WTC11 (cell line): ENCODE measurements at regions not wholly inside any gene's neighbourhood (a gene's known extent, or its start where the extent isn't known, plus 50 kb on each side); places are given as distances from the start of the nearest gene placed in this dataset.

Source experiments
- ATAC-seq: fragments of 200-7000 bp; cut with Tn5 transposase; 2 replicates; pipeline ENCODE4 v1.10.0; 2021; ENCODE audit warnings: mild to moderate bottlenecking, moderate library complexity
- CTCF ChIA-PET: fragments of 300-600 bp; sonication (Branson Sonifier 250); formaldehyde crosslinking; loops from one replicate; lab custom pipeline; 2021; ENCODE audit warnings: antibody characterized with exemption; lab: Charles Lee
- POLR2A ChIA-PET: fragments of 350-600 bp; sonication (Branson Sonifier 250); formaldehyde crosslinking; loops from one replicate; lab custom pipeline; 2021; ENCODE audit warnings: antibody characterized with exemption; lab: Charles Lee
- DNase-seq: peaks from one replicate; pipeline ENCODE4 v3.0.0; 2021; ENCODE audit warnings: low spot score
- H3K27ac Mint-ChIP-seq: 2 replicates; pipeline ENCODE4 v1.8.0; 2021; ENCODE audit warnings: mixed read lengths
- H3K27me3 Mint-ChIP-seq: 2 replicates; pipeline ENCODE4 v1.8.0; 2021; ENCODE audit warnings: low read depth, mild to moderate bottlenecking, moderate library complexity, mixed read lengths
- H3K36me3 Mint-ChIP-seq: 2 replicates; pipeline ENCODE4 v1.8.0; 2021; ENCODE audit warnings: mixed read lengths
- H3K4me1 Mint-ChIP-seq: 2 replicates; pipeline ENCODE4 v1.8.0; 2022; ENCODE audit warnings: mixed read lengths
- H3K4me3 Mint-ChIP-seq: 2 replicates; pipeline ENCODE4 v1.8.0; 2021; ENCODE audit warnings: mild to moderate bottlenecking, moderate library complexity, mixed read lengths
- H3K9me3 Mint-ChIP-seq: 2 replicates; pipeline ENCODE4 v1.8.0; 2021; ENCODE audit warnings: mixed read lengths
- ETV6 ChIP-seq: sonication (generic); formaldehyde crosslinking; IDR thresholded peaks from 2 replicates; pipeline ENCODE4 v1.8.1; 2022; ENCODE audit warnings: mild to moderate bottlenecking, missing genetic modification reagents
- FOXK1 ChIP-seq: sonication (generic); formaldehyde crosslinking; IDR thresholded peaks from 2 replicates; pipeline ENCODE4 v1.8.0; 2022; ENCODE audit warnings: mild to moderate bottlenecking, moderate library complexity, missing genetic modification reagents
- GRHL2 ChIP-seq: fragments of 250-450 bp; sonication (Bioruptor Pico); IDR thresholded peaks from 2 replicates; pipeline ENCODE4 v1.8.0; 2022; ENCODE audit warnings: mild to moderate bottlenecking, moderate library complexity; ENCODE audit not compliant: insufficient replicate concordance, severe bottlenecking
- HMGA2 ChIP-seq: fragments of 250-450 bp; sonication (Bioruptor Pico); IDR thresholded peaks from 2 replicates; pipeline ENCODE4 v1.4.0; 2021; ENCODE audit warnings: mild to moderate bottlenecking, moderate library complexity
- JAZF1 ChIP-seq: fragments of 250-450 bp; sonication (Bioruptor Pico); IDR thresholded peaks from 2 replicates; pipeline ENCODE4 v1.9.0; 2021; ENCODE audit warnings: moderate library complexity, mild to moderate bottlenecking, inconsistent platforms
- NFE2L1 ChIP-seq: sonication (generic); formaldehyde crosslinking; IDR thresholded peaks from 2 replicates; pipeline ENCODE4 v1.8.1; 2023; ENCODE audit warnings: missing genetic modification reagents
- NR2C2 ChIP-seq: sonication (generic); formaldehyde crosslinking; IDR thresholded peaks from 2 replicates; pipeline ENCODE4 v1.8.0; 2022; ENCODE audit warnings: mild to moderate bottlenecking, missing genetic modification reagents
- OVOL2 ChIP-seq: fragments of 250-450 bp; sonication (Bioruptor Pico); IDR thresholded peaks from 2 replicates; pipeline ENCODE4 v1.9.0; 2021; ENCODE audit warnings: mild to moderate bottlenecking, borderline replicate concordance
- PRRX2 ChIP-seq: fragments of 250-450 bp; sonication (Bioruptor Pico); IDR thresholded peaks from 2 replicates; pipeline ENCODE4 v1.8.0; 2021; ENCODE audit warnings: mild to moderate bottlenecking
- SMAD3 ChIP-seq: sonication (generic); formaldehyde crosslinking; IDR thresholded peaks from 2 replicates; pipeline ENCODE4 v1.8.0; 2022; ENCODE audit warnings: missing genetic modification reagents, mild to moderate bottlenecking, borderline replicate concordance
- TP53 ChIP-seq: sonication (generic); formaldehyde crosslinking; IDR thresholded peaks from 2 replicates; pipeline ENCODE4 v1.8.1; 2023; ENCODE audit warnings: mild to moderate bottlenecking, missing genetic modification reagents
- ZNF138 ChIP-seq: sonication (generic); formaldehyde crosslinking; conservative IDR thresholded peaks from 2 replicates; pipeline ENCODE4 v1.8.1; 2022; ENCODE audit warnings: mild to moderate bottlenecking, moderate library complexity, missing genetic modification reagents
- ZNF281 ChIP-seq: sonication (generic); formaldehyde crosslinking; IDR thresholded peaks from 2 replicates; pipeline ENCODE4 v1.8.0; 2023; ENCODE audit warnings: mild to moderate bottlenecking, missing genetic modification reagents
- ZNF416 ChIP-seq: fragments of 250-450 bp; sonication (Bioruptor Pico); IDR thresholded peaks from 2 replicates; pipeline ENCODE4 v1.9.0; 2021; ENCODE audit warnings: mild to moderate bottlenecking, inconsistent platforms
- TF ChIP-seq, protein P1 (sequence below): sonication (generic); formaldehyde crosslinking; IDR thresholded peaks from 2 replicates; pipeline ENCODE4 v1.8.1; 2022; ENCODE audit warnings: low read depth, mild to moderate bottlenecking, moderate library complexity, missing genetic modification reagents, borderline replicate concordance
- TF ChIP-seq, protein P2 (sequence below): sonication (generic); formaldehyde crosslinking; IDR thresholded peaks from 2 replicates; pipeline ENCODE4 v1.8.1; 2023; ENCODE audit warnings: mild to moderate bottlenecking, missing genetic modification reagents, moderate library complexity
- TF ChIP-seq, protein P3 (sequence below): sonication (generic); formaldehyde crosslinking; IDR thresholded peaks from 2 replicates; pipeline ENCODE4 v1.8.0; 2022; ENCODE audit warnings: mild to moderate bottlenecking, missing genetic modification reagents
- TF ChIP-seq, protein P4 (sequence below): sonication (generic); formaldehyde crosslinking; IDR thresholded peaks from 2 replicates; pipeline ENCODE4 v1.8.1; 2023; ENCODE audit warnings: mild to moderate bottlenecking, missing genetic modification reagents
- TF ChIP-seq, protein P5 (sequence below): sonication (generic); formaldehyde crosslinking; IDR thresholded peaks from 2 replicates; pipeline ENCODE4 v1.8.0; 2022; ENCODE audit warnings: mild to moderate bottlenecking, missing genetic modification reagents

- CTCF ChIA-PET, result interaction anchor here (2.2 to 5.1 kb wide), 5 partner anchors 12 to 361 kb away, joined by 7 to 71 read pairs (median 26); partner anchors contain the start of gene ASIC2
- no peaks in the 10 kb centered on the region for H3K36me3 Mint-ChIP-seq
- peaks cover 14% of the 10 kb centered on the region for H3K27me3 Mint-ChIP-seq
- H3K27ac Mint-ChIP-seq, result no peak overlapping the region
- POLR2A ChIA-PET, result no interaction called here
- H3K9me3 Mint-ChIP-seq, result no peaks in the 10 kb centered on the region
- ATAC-seq, result no peak
- H3K4me3 Mint-ChIP-seq, result no peak overlapping the region
- DNase-seq, result no peak
- peaks cover 4% of the 10 kb centered on the region; the same call in 1 of the 2 replicates for H3K4me1 Mint-ChIP-seq
- TF ChIP-seq FOXK1 (CRISPR knock-in tag) (no peak), TP53 (CRISPR knock-in tag) (no peak), NR2C2 (CRISPR knock-in tag) (no peak), GRHL2 (CRISPR knock-in tag) (no peak), OVOL2 (no peak), JAZF1 (CRISPR knock-in tag) (no peak), PRRX2 (CRISPR knock-in tag) (no peak), HMGA2 (CRISPR knock-in tag) (no peak), ETV6 (CRISPR knock-in tag) (no peak)
- TF ChIP-seq, protein P1, sequence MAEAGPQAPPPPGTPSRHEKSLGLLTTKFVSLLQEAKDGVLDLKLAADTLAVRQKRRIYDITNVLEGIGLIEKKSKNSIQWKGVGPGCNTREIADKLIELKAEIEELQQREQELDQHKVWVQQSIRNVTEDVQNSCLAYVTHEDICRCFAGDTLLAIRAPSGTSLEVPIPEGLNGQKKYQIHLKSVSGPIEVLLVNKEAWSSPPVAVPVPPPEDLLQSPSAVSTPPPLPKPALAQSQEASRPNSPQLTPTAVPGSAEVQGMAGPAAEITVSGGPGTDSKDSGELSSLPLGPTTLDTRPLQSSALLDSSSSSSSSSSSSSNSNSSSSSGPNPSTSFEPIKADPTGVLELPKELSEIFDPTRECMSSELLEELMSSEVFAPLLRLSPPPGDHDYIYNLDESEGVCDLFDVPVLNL, result no peak
- TF ChIP-seq, protein P2, sequence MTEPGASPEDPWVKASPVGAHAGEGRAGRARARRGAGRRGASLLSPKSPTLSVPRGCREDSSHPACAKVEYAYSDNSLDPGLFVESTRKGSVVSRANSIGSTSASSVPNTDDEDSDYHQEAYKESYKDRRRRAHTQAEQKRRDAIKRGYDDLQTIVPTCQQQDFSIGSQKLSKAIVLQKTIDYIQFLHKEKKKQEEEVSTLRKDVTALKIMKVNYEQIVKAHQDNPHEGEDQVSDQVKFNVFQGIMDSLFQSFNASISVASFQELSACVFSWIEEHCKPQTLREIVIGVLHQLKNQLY, result no peak
- TF ChIP-seq, protein P3, sequence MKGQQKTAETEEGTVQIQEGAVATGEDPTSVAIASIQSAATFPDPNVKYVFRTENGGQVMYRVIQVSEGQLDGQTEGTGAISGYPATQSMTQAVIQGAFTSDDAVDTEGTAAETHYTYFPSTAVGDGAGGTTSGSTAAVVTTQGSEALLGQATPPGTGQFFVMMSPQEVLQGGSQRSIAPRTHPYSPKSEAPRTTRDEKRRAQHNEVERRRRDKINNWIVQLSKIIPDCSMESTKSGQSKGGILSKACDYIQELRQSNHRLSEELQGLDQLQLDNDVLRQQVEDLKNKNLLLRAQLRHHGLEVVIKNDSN (CRISPR knock-in tag), result no peak
- TF ChIP-seq, protein P4, sequence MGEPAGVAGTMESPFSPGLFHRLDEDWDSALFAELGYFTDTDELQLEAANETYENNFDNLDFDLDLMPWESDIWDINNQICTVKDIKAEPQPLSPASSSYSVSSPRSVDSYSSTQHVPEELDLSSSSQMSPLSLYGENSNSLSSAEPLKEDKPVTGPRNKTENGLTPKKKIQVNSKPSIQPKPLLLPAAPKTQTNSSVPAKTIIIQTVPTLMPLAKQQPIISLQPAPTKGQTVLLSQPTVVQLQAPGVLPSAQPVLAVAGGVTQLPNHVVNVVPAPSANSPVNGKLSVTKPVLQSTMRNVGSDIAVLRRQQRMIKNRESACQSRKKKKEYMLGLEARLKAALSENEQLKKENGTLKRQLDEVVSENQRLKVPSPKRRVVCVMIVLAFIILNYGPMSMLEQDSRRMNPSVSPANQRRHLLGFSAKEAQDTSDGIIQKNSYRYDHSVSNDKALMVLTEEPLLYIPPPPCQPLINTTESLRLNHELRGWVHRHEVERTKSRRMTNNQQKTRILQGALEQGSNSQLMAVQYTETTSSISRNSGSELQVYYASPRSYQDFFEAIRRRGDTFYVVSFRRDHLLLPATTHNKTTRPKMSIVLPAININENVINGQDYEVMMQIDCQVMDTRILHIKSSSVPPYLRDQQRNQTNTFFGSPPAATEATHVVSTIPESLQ (CRISPR knock-in tag), result no peak
Measured at GRCh38 chr17:33652731-33653398, 359.8 kb upstream of the ASIC2 start.

GRCh38 chr17:33653399-33653788 lies 360.3 kb upstream of the ASIC2 start:
- Mint-ChIP-seq H3K4me1 (peaks cover 4% of the 10 kb centered on the region; the same call in 1 of the 2 replicates), H3K9me3 (no peaks in the 10 kb centered on the region), H3K4me3 (no peak overlapping the region), H3K36me3 (no peaks in the 10 kb centered on the region), H3K27ac (no peak overlapping the region), H3K27me3 (peaks cover 14% of the 10 kb centered on the region)
- ChIA-PET CTCF (interaction anchor here (2.4 to 5.1 kb wide), 4 partner anchors 13 to 133 kb away, joined by 7 to 71 read pairs (median 33); no protein-coding TSS in a partner anchor), POLR2A (no interaction called here)
- DNase-seq (no peak), ATAC-seq (no peak)
- TF ChIP-seq ZNF281 (CRISPR knock-in tag) (no peak), SMAD3 (no peak), ZNF416 (no peak), ZNF138 (CRISPR knock-in tag) (no peak), NFE2L1 (CRISPR knock-in tag) (no peak)
- TF ChIP-seq, protein P5, sequence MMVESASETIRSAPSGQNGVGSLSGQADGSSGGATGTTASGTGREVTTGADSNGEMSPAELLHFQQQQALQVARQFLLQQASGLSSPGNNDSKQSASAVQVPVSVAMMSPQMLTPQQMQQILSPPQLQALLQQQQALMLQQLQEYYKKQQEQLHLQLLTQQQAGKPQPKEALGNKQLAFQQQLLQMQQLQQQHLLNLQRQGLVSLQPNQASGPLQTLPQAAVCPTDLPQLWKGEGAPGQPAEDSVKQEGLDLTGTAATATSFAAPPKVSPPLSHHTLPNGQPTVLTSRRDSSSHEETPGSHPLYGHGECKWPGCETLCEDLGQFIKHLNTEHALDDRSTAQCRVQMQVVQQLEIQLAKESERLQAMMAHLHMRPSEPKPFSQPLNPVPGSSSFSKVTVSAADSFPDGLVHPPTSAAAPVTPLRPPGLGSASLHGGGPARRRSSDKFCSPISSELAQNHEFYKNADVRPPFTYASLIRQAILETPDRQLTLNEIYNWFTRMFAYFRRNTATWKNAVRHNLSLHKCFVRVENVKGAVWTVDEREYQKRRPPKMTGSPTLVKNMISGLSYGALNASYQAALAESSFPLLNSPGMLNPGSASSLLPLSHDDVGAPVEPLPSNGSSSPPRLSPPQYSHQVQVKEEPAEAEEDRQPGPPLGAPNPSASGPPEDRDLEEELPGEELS, result no peak
